ENCODE measurements at regions not wholly inside any gene's neighbourhood (a gene's known extent, or its start where the extent isn't known, plus 50 kb on each side); places are given as distances from the start of the nearest gene placed in this dataset.

DNA sequence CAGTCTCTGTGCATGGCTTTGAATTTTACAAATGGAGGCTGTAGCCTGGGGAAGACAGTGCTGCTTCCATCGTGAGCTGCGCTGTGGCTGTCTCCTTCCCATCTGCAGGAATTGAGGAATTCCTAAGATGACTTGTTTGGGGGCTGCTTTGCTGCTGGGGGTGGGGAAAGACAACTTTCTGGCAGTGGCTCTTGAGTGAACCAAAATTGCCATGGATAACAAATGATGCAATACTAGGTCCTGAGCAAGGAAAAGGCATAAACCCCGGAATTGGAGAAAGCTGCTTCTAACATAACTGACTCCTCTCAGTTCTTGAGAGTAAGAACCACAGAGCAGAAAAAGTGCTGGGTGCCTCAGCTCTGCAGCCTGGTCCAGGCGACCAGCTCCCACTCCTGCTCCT lies 245.0 kb upstream of the RPL38 start:
- no peak for DNase-seq

DNA sequence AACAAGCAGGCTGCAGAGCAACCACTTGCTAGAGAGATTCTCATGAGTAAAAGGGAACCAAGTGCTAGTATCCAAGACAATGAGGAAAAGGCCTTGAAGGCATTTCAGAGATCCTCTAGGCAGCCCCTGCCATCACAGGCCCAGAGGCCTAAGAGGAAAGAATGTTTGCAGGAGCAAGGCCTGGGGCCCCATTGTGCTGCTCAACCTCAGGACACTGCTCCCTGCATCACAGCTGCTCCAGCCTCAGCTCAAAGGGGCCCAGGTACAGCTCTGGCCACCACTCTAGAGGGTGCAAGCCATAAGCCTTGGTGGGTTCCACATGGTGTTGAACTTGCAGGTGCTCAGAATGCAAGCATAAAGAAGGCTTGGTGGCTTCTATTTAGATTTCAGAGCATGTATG lies 243.0 kb upstream of the RPL38 start:
- DNase-seq, result no peak

DNA sequence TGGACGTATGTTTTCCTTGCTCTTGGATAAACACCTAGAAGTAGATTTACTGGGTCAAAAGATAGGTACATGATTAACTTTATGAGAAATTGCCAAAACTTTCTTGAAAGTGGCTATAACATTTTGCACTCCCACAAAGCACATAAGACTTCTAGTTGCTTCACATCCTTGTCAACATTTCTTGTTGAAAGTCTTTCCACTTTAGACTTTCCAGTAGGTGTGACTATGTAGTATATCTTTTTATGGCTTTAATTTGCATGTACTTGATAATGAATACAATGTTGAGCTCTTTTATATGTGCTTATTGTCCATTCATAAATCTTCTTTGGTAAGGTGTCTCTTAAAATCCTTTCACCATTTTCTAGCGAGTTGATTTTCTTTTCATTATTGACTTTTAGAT lies 241.2 kb upstream of the RPL38 start:
- no peak for DNase-seq

DNA sequence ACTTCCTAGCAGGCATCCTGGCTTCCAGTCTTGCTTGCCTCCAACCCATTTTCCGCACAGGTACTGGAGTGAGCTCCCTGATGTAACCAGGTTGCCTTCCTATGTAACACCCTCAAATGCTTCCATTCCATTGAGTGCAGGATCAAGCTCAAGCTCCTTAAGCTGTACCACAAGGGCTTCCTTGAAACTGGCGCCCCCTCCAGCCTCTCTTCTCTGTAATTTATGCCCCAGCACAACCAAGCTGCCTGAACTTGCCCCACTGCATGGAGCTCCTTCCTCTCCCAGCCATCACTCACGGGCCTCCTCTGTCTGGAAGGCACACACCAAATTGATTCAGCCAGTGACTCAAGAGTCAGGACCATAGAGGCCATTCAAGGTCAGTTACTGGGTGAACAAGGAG lies 234.8 kb upstream of the RPL38 start:
- no peak for DNase-seq

DNA sequence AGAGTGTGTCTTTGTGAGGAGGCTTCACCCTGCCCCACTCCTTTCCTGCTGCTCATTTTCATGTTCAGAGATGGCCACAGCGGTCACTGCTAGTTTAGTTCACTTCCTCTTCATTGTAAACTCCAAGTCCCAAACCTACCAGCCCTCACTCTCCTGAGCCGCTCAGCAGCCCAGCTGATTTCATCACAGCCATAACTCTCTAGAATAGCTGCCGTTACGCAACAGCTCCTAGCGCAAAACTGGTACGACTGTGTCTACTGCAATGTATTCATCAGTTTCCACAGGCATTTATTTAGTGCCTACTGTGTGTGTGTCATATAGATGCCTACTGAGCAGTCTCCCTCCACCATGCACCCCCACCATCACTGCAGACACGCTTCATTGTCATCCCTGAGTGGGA lies 233.5 kb upstream of the RPL38 start:
- DNase-seq, result no peak

DNA sequence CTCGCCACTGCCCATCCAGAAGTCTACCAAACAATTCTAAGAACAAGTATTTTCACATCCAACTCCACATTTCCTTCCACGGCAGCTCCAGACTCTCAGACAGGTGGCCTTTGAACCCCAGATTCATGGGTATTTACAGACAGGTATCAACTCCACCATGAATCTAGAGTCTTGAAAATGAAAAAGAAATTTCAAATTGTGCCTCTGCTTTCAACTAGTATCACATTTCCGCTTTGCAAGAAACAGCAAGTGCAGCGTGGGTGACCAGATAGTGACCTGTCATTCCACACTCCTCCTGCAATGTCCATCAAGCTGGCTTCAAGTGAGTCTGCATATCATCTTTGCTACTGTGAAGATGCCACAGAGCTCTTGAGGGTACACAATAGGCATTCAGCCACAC lies 232.4 kb upstream of the RPL38 start:
- DNase-seq, result no peak

DNA sequence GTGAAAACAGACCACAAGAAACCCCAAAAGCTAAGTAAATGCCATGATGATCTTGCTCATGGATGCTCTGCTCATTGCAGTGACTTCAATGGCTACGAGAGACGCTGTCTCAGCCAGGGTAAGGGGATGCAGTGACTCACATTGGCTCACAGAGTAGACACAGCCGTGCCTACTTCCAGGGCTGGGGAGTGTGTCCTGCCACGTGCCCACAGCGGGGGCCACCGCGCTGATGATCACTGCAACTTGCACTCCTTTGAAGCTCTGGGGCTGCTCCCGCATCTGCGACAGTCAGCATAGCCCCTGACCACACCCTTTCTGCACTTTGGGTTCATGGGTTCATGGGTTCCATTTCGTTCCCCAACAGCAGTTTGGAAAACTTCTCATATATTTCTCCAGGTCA lies 231.4 kb upstream of the RPL38 start:
- DNase-seq, result no peak

DNA sequence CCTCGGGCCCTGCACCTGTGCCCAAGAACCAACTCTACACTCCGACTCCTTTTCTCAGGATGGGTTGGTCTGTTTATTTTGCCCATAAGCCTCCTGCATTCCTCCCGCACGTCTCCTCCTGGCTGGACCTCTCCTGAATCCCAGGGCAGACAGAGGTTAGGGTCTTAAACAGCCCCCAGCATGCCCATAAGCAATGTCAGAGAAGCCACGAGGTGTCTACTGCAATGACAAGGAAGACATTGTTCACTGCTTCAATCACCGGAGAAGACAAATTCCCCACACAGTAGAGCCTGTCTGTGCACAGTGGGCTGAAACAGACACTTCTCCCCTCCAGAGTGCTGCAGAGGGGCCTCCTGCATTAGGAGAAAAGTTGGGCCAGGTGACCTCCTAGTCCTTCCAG lies 230.6 kb upstream of the RPL38 start:
- DNase-seq, result no peak

DNA sequence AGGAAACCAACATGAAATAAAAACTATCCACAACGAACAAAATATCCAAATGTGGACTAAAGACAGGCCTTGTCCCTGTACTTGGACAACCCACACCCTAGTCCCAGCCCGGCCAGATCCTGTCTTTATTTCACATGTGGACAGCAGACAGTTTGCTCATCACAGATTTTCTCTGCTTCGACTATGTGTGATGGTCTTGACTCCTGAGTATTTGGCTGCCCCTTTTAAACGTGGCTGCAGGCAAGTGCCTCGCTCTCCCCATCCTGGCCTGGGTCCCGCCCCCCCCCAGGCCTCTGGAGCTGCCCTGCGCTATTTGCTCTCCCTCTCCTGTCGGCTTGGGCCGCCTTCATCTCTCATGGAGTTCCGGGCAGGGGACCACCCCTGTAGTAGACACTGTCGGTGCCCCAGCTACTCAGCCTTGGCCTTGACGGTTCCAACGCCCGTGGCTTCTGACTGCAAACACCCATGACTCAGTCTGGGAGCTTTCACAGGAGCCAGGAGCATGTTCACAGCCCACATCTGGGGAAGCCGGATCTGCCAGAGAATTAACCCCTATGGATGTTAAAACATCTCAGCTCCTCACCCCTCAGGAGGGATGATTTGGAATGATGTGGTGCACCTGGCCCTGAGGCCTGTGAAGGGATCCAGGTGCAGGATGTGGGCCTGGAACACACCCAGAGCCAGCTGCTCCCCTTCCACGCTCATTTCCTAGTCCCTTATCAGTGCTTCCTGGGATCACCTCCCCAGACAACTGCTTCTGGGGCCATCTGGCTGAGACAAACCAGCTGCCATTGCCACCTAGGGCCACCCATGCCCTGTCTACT lies 229.7 kb upstream of the RPL38 start:
- no peak for DNase-seq

DNA sequence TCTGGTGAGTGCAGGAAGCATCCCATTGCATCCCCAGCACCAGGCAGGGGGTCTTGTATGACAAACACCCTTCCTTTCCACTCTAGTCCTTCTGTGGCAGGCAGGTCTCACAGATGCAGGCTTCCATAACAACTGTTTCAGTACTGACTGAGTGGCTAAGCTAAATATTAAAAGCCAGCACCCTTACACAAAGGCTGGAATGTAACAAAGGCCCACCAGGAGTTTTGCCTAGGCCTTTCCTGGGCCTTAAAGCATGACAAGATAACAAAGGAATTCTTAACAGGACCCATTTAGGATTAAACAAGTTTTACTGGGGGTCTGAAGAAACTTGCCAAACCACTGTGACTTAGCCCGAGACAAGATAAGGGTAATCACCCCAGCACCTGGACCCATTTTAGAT lies 228.9 kb upstream of the RPL38 start:
- no peak for DNase-seq

DNA sequence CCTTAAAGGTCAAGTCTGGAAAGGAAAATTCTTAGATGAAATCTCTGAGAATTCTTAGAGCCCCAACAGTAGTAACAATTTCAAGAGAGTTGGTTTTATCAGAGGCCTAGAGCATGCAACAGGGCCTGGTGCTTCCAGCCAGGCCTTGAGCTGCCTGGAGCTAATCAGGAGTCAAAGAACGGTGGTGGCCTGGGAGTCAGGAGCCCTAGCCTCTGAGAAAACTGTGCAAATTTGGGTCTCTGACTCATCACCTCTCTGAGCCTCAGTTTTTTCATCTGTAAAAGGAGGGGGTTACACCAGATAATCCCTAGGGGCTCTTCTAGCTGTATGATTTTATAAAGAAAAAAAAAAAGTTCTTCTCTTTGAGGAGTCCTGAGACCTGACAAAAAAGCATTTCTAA lies 227.3 kb upstream of the RPL38 start:
- DNase-seq, result no peak

DNA sequence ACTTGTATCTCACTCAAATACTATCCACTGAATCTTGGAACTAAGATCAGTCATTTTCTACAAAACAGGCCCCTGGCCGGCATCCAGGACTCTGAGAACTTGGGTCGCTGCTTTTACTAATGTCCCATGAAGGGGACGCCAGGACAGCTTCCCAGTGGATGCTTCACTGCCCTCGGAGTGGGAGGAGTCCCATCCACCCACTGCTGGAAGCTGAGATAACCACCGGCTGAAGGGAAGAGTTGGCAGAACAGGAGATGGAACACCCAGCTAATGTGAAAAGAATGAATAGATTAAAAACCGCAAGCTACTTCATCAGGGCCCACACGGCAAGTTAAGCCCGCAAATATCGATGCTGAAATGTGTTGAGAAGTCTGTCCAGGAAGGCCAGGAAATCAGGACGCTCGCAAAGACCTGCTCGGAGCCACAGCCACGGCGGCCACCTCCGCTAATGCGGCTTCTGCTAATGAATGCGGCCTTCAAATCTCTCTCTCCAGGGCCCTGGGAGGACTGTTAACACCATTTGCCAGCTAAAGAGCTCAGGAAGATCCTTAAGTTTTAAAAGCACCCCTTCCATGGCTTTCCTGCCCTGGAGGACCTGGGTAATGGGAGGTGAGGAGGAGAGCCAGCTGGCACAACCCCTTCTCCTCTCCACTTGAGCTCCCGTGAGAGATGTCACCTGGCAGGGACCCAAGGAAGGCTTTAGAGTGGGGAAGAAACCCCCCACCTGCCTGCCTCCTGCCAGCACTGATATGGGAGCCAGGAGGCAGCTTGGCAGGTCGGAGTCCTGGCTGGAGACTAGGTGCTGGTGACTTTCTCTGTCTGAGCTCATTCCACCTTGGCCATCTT lies 226.6 kb upstream of the RPL38 start:
- DNase-seq, result no peak

DNA sequence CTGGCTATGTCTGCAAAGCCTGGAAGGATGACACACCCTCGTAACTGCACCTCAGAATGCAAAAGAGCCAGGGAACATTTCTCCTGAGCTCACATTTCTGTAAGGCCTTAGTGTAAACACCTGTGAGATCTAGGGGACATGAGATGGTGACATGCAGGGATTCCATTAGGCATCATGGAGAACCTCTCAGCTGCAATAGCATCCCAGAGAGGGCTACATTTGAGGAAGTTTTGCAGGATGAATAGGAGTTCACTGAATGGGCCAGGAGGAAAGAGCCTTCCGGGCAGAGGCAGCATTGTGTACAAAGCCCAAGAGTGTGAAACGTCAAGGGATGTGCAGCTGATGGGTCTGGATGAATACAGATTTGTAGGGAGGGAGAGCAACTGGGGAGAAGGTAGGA lies 223.0 kb upstream of the RPL38 start:
- DNase-seq, result no peak

DNA sequence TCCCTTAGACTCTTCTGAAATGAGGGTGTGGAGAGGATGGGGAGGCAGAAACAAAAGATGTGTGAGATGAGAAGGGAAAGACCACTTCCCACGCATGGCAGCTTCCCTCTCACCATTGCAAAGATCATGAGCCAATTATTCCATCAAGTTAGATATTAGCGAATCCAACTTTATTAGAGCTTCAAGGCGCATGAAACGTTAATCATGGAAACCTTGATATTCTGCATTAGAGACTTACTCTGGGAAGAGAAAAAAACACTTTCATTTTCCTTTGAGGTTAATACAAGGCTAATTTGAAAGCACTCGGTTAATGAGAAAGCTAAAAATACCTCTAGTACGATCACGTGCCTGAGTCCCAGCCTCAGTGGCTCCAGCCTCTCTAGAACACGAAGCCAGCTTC lies 220.6 kb upstream of the RPL38 start:
- DNase-seq, result no peak

DNA sequence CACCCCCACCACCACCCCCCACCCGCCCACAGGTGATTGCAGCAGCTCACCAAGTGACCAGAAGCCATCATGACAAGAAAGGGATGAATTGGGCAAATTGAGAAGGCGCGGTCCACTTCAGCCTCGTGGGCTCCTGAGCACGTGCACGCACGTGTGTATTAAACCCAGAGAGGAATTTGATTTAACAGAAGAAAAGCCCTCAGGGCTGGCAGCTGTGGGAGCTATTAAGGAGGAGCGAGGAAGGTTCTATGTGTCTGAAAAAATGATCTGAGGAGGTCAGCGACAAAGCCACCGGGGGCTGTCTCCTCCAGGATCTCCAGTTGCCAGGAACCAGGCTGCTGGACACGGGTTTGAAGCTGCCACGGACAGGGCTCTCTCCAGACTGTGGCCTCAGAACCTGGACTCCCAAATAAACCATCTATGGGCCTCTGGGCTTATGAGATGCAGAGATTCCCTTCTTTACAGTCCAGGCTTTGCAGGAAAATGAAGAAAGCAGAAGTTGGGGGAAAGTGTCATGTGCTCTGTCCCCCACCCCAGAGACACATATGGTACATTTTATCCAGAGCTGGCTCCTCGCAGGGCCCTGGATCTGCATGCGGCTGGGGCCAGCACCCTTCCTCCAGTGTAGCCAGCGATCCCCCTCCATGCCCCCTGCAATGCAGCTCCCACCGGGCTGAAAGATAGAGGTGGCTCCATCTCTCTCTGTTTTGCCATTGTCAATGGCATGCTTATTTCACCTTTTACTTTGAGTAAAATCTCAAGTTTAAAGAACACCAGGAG lies 219.7 kb upstream of the RPL38 start:
- DNase-seq, result no peak

DNA sequence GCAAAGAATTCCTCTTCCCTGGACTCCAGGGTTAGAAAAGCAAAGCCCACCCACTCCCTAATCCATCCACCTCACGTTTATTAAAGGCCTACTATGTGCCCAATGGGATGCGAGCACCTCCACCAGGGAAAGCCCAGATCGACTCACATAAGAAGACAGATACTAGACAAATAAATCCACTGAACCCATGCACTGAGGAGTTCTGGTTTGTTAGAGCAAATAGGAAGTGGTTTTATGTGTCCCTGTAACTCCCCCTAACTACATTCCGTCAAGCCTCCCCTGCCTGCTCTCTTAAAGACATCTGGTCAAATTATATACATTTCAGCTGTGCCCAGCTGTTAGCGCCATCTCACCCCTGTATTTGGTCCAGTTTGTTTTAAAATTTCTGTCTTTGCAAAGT lies 218.5 kb upstream of the RPL38 start:
- no peak for DNase-seq

DNA sequence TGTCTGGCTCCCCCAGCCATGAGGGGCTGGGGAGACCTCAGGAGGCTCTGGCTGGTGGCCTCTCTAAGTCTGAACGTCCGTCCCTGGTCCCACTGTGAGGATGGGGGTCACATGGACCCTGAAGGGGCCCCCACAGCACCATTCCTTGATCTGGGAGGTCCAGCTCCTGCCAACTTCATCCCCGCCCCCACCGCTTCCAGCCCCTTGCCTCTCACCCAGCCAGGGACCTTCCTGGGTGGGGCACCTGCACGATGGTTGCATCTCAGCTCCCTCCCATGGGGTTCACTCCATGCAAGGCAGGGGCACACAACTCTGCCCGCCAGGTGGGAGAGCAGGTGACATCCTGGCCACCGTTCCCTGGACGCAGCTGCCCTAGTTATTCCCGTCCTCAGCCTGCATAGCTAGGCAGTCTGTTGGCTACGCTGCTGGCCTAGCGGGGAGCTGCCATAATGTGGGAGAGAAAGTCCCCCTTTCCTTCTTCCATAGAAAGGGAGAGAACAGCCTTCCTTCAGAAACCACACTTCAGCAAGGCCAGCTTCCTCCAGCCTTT lies 217.9 kb upstream of the RPL38 start:
- no peak for DNase-seq

DNA sequence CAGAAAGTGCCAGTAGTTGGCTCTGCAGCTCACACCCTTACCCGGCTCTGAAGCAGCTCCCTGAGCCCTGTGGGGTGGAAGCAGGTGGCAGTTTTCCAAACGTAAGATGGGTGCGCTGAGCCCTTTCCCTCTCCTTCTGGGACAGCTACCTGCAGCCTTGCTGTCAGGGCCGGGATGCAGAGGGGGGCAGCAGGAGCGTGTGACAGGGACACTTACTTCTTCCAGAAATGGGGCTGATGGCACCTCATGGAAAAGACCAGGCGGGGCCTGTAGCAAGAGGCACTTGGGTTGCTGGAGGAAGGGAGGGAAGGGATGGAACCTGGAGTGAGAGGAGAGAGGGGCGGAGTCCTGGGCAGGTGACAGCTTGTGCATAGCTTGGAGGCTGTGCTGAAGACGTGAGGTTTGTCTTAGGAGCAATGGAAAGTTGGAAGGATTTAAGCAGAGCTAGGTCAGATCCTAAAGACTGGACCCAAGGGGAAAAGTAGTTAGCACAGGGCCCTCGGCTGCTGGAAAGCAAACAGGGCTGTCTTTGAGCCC lies 216.8 kb upstream of the RPL38 start:
- no peak for DNase-seq

DNA sequence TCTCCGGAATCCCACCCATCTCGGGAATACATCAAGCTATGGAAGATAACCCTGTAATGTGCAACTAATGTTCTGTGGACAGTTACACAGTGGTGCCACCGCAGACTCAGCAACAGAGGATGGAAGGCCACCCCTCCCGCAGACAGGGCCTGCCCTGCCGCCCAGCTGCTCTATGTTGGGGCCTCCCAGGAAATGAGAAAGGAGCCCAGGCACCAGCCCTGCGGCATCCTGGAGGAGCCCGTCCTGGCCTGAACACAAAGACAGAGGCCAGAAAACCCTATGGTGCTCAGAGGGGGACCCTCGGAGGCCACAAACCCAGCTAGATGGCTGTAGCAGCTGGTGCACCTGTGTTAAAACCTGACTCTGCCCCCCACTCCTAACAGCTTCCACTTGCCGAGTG lies 216.1 kb upstream of the RPL38 start:
- no peak for DNase-seq

DNA sequence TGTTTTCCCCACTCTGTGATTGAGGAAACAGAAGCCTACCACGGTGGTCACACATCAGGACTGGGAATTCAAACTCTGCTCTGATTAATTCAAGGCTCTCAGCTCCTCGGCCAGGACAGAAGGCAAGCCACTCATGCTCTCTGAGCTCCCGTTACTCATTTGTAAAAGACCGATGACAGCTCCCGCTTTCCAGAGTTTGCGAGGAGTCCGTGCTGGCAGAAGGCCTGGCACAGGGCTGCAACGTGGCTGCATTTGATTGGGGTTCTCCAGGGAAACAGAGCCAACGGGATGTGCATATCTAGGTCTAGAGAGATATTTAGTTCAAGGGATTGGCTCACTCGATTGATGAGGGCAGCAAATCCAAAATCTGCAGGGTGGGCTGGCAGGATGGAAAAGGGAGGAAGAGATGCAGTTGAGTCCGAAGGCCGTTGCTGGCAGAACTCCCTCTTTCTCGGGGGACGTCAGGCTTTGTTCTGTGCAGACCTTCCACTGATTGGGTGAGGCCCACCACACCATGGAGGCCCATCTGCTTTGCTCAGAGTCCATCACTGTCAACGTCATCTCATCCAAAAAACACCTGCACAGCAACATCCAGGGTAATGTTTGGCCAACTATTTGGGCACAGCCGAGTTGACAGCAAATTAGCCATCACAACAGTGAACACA lies 215.5 kb upstream of the RPL38 start:
- no peak for DNase-seq

DNA sequence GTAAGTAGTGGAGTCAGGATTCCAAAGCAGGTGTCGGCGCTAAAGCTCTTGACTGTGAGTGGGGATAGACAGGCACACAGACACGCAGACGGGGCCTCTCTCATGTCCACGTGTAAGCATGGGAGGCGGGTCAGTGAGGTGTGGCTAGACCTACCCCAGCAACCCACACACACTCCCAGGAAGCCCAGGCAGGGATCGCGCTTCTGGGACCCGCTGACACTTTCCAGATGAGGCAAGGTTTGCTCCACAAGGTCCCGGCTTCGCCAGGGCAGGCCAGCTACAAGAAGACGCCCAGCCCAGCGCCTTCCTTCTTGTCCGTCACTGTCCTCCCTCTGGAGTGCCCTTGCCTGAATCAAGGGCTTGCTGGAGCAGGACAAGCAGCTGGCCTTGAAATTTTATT lies 213.8 kb upstream of the RPL38 start:
- DNase-seq, result no peak

DNA sequence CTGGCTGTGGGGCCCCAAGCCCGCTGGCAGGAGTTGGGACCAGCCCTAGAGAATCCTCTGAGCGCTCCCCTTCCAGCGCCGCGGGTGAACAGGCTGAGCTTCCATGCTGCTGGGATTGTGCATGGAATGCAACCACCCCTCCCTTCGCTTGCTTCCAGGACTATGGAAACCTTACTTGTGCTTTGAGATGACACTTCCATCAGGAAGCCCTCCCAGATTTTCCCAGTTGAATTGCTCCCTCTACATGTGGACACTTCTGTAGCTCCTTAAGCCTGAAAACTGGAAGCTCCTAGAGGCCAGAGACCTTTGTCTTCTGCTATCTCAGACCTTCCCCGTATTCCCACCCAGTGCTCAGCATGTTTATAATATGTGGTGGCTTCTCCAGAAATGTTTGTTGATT lies 213.2 kb upstream of the RPL38 start:
- no peak for DNase-seq

DNA sequence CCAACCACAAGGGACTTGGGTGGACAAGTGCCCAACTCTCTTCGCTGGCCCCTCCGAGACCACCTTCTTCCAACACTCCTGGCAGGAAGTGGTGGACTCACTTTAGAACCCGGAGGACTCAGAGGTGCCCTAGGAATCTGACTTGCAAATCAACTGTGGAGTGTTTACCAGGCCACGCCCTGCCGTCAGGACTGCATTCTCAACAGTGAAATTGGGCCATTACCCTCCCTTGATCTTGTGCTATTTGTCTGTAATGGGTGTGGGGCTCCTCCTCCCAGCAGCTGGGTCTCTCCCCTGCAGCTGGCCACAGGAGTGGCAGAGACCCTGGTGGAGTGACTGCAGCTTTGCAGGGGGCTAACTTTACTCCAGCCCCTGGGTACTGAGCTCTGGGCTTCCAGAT lies 212.2 kb upstream of the RPL38 start:
- DNase-seq, result no peak

All from activated CD4-positive, alpha-beta T cell treated with anti-CD3 and anti-CD28 coated beads, Interleukin-2, Interleukin-6, amounts not matched to agents 100 ng/mL and 50 ng/mL, durations not matched to agents 16 hours and 8 hours (primary cell).